GM19455 (cell line): ENCODE measurements at regions not wholly inside any gene's neighbourhood (a gene's known extent, or its start where the extent isn't known, plus 50 kb on each side); places are given as distances from the start of the nearest gene placed in this dataset.

Experiments used
- ATAC-seq: cut with Tn5 transposase; IDR thresholded peaks from one replicate; pipeline ENCODE4 v1.9.1; 2021; ENCODE audit not compliant: unreplicated experiment

- ATAC-seq: no peak
These were observed 86.1 kb upstream of the ARHGAP20 start for GRCh38 chr11:110798201-110798900.

GRCh38 chr11:110797453-110797852, 85.2 kb upstream of the ARHGAP20 start:
- peak; percentile 69 for ATAC-seq

GRCh38 chr11:110795112-110795624, 82.9 kb upstream of the ARHGAP20 start:
- ATAC-seq: no peak

GRCh38 chr11:110793556-110793955, 81.3 kb upstream of the ARHGAP20 start:
- no peak for ATAC-seq

GRCh38 chr11:110791621-110792020, 79.4 kb upstream of the ARHGAP20 start:
- ATAC-seq: no peak

GRCh38 chr11:110787680-110788079, 75.4 kb upstream of the ARHGAP20 start:
- ATAC-seq: no peak

GRCh38 chr11:110786226-110786902, 74.1 kb upstream of the ARHGAP20 start:
- no peak for ATAC-seq

- no peak for ATAC-seq
These were observed 73.2 kb upstream of the ARHGAP20 start for GRCh38 chr11:110785398-110785797.

- ATAC-seq: no peak
These were observed 70.4 kb upstream of the ARHGAP20 start for GRCh38 chr11:110782616-110783015.

GRCh38 chr11:110779108-110779507, 66.9 kb upstream of the ARHGAP20 start:
- ATAC-seq: no peak

- no peak for ATAC-seq
These were observed 66.1 kb upstream of the ARHGAP20 start for GRCh38 chr11:110778343-110778742.

GRCh38 chr11:110777775-110778174, 65.5 kb upstream of the ARHGAP20 start:
- no peak for ATAC-seq

- no peak for ATAC-seq
These were observed 63.8 kb upstream of the ARHGAP20 start for GRCh38 chr11:110776081-110776480.

GRCh38 chr11:110774138-110775014, 62.1 kb upstream of the ARHGAP20 start:
- no peak for ATAC-seq

- no peak for ATAC-seq
These were observed 61.2 kb upstream of the ARHGAP20 start for GRCh38 chr11:110773442-110773841.

GRCh38 chr11:110772863-110773262, 60.6 kb upstream of the ARHGAP20 start:
- no peak for ATAC-seq

GRCh38 chr11:110766316-110766715, 54.1 kb upstream of the ARHGAP20 start:
- ATAC-seq: no peak

GRCh38 chr11:110764485-110764884, 52.2 kb upstream of the ARHGAP20 start:
- ATAC-seq: no peak

GRCh38 chr11:110763249-110764011, 51.2 kb upstream of the ARHGAP20 start:
- no peak for ATAC-seq

- ATAC-seq: no peak
These were observed 50.4 kb upstream of the ARHGAP20 start for GRCh38 chr11:110762590-110762989.
